Uterus (tissue), 3 donors: ENCODE measurements at regions not wholly inside any gene's neighbourhood (a gene's known extent, or its start where the extent isn't known, plus 50 kb on each side); places are given as distances from the start of the nearest gene placed in this dataset. TPM values are rescaled to one million over a fixed set of nuclear protein-coding genes. Genes with fewer than 3 reads are reported as not detected.

Experiments used
- DNase-seq, 2 donors: peaks; one replicate each; pipeline ENCODE4 v3.0.0-alpha.2; 2019 to 2020
- H3K27ac ChIP-seq, 2 donors: fragments of 200-600 bp; sonication (generic); 1 replicate in 1 of 2; 2 replicates in 1 of 2; pipeline ENCODE4 v1.5.1; 2016 to 2018
- H3K27me3 ChIP-seq, 2 donors: fragments of 200-600 bp; sonication (generic); one replicate each; pipeline ENCODE4 v1.5.1; 2018 to 2019; ENCODE audit warnings: control low read depth in 1 of 2
- H3K36me3 ChIP-seq, 2 donors: fragments of 200-600 bp; sonication (generic); one replicate each; pipeline ENCODE4 v1.5.1; 2019; ENCODE audit warnings: control low read depth in 1 of 2
- H3K4me1 ChIP-seq, 2 donors: fragments of 200-600 bp; sonication (generic); one replicate each; pipeline ENCODE4 v1.5.1; 2018 to 2019; ENCODE audit warnings: control low read depth in 1 of 2
- H3K4me3 ChIP-seq, 2 donors: fragments of 200-600 bp; sonication (generic); 1 replicate in 1 of 2; 2 replicates in 1 of 2; pipeline ENCODE4 v1.5.1; 2018 to 2019; ENCODE audit warnings: mild to moderate bottlenecking in 1 of 2
- H3K9me3 ChIP-seq, 2 donors: fragments of 200-600 bp; sonication (generic); one replicate each; pipeline ENCODE4 v1.5.1; 2019; ENCODE audit warnings: control low read depth in 1 of 2
- POLR2A ChIP-seq, 2 donors: fragments of 450-650 bp; IDR thresholded peaks; one replicate each; pipeline ENCODE4 v1.6.1; 2016; ENCODE audit warnings: antibody characterized with exemption in 2 of 2, mild to moderate bottlenecking in 1 of 2, moderate library complexity in 1 of 2
- intact Hi-C: fragments of 100-400 bp; cut with DNase I; formaldehyde crosslinking; loops from one replicate; pipeline ENCODE4 v1.15.1; 2023; ENCODE audit warnings: low total_unique reads
- small RNA-seq: library from RNA; depleted of rRNA; stranded (forward); fragments of <200 nt; gene quantifications from one replicate; pipeline ENCODE3, GENCODE V24; 2016
- donor health status: DM: yes; HTN: yes; CAD: no.

DNA sequence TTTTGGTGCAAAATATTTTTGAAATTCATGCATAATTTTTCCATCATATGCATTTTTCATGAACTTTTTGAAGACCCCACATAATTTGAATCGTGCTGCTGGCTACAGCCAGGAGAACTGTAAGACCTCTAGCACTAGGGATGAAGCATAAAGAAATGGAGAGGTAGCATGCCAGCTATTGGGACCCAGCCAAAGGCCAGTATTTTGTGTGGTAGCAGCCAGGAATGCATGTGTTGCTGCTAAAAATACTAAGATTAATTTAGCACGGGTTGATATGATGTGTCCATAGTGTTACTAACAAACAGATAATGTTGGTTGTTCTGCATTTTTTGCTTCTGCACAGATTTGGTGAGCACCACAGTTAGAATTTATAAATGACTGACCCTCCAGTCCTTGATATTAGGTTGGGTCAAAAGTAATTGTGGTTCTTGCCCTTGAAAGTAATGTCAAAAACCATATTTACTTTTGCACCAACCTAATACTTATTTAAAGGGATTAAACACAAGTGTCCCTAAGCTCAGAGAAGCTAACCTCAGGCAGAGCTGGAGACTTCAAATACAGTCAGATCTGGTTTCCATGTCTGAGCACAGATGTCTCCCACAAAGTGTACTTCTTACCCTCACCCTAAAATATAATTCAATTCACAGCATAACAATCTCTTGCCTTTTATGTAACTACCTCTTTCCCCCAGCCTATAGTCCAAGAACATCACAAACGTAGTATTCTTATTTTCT is 54.1 kb upstream of the NPSR1 start:
- Histone ChIP-seq H3K4me1 (no peaks in the 10 kb centered on the region), H3K36me3 (no peaks in the 10 kb centered on the region), H3K4me3 (no peak overlapping the region), H3K9me3 (no peaks in the 10 kb centered on the region), H3K27ac (no peak overlapping the region), H3K27me3 (no peaks in the 10 kb centered on the region)
- intact Hi-C loops, result no loop called here
- DNase-seq, result no peak
- no peak for TF ChIP-seq POLR2A (IDR thresholded peaks at IDR 0.05)

Small RNA genes lying in the stretch of these regions (small RNA-seq; reads per million reads assigned to genes)
- gene RNU6-438P, result not detected
